HG03457 (cell line): ENCODE measurements at regions not wholly inside any gene's neighbourhood (a gene's known extent, or its start where the extent isn't known, plus 50 kb on each side); places are given as distances from the start of the nearest gene placed in this dataset.

Experiments
- ATAC-seq: cut with Tn5 transposase; IDR thresholded peaks from one replicate; pipeline ENCODE4 v1.9.1; 2021; ENCODE audit warnings: moderate number of reproducible peaks; ENCODE audit not compliant: unreplicated experiment

DNA sequence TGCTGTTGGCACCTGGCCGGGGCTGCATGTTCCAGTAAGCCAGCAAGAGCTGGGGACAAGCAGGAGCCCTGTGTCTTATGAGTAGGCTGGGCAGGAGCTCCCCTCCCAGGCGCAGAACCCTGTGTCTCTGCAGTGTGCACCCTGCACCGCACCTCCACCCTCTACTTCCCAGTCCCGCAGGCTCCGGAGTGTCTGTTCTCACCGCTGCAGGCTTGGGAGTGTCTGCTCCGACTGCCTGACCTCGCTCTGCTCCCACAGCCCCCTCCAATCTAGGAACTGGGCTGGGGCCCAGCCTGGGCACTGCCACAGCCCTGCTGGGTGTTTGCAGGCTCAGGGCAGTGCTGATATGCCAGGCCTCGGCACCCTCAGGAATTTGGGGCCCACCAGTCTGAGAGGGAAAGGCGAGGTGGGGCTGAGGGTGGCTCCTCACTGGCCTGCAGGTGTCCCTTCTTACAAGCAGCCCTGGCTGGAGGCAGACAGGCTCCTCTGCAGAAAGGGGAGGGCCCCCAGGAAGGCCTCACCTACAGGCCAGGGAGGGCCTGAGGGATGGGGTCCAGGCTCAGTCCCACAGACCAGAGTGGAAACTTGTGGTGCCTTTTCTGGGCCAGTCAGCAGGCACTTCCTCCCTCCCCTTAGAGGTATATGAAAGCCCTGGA is 871.6 kb upstream of the GJE1 start:
- no peak for ATAC-seq

DNA sequence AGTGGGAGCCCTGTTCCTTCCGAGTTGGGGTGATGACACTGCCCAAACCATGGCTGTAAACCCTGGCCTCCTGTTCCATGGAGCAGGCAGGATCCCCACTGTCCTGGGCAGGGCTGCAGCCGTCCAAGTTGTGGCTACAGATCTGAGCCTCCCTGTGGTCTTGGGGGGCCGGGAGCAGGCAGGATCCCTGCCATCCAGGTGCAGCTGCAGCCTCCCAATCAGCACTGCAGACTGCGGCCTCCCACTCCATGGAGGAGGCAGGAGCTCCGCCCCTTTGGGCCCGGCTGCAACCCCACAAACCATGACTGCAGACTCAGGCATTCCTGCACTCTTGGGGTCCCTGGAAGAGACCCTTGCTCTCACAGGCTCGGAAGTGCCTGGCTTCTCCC is 872.1 kb upstream of the GJE1 start:
- no peak for ATAC-seq

DNA sequence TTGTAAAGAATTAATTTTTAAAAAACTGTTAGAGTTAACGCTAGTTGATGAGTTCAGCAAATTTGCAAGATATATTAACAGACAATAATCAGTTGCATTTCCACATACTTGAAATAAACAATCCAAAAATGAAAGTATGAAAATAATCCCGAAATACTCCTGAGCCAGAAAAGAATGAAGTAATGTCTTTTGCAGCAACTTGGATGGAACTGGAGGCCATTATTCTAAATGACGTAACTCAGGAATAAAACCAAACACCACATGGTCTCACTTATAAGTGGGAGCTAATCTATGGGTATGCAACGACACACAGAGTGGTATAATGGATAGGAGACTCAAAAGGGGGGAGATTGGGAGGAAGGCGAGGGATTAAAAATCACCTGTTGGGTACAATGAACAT is 872.9 kb upstream of the GJE1 start:
- ATAC-seq, result no peak

DNA sequence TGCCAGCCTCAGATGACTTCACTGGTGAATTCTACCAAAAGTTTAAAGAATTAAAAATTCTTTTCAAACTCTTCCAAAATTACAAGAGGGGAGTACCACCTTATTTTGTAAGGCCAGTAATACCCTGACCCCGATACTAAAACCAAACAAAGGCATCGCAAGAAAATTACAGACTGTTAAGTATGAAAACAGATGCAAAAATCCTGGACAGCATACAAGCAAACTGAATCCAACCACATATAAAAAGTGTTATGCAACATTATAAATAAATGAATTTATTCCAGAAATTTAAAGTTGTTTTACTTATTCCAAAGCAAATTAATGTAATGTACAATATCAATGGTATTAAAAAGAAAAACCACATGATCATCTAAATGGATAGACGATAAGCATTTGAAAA is 873.6 kb upstream of the GJE1 start:
- ATAC-seq, result no peak

DNA sequence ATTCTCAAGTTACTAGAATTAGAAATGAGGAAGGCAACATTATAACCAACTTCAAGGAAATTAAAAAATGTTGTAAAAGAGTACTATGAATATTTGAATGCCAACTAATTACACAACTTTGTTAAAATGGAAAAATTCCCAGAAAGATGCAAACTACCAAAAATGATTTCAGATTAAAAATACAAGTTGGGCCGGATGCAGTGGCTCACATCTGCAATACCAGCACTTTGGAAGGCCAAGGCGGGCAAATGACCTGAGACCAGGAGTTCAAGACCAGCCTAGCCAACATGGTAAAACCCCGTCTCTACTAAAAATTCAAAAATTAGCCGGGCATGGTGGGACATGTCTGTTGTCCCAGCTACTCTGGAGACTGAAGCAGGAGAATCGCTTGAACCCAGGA is 874.2 kb upstream of the GJE1 start:
- no peak for ATAC-seq

DNA sequence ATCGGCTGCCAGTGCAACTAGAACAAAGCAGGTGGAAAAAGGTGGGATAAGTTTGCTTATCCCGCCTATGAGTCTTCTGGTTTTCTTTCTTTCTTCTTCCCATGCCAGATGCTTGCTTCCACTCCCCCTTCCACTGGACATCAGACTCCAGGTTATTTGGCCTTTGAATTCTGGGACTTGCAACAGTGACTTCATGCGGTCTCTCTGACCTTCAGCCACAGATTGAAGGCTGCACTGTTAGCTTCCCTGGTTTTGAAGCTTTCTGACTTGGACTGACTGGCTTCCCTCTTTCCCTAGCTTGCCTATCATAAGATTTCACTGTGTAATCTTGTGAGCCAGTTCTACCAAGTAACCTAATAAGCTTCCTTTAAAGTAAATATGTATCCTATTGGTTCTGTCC is 878.4 kb upstream of the GJE1 start:
- no peak for ATAC-seq

DNA sequence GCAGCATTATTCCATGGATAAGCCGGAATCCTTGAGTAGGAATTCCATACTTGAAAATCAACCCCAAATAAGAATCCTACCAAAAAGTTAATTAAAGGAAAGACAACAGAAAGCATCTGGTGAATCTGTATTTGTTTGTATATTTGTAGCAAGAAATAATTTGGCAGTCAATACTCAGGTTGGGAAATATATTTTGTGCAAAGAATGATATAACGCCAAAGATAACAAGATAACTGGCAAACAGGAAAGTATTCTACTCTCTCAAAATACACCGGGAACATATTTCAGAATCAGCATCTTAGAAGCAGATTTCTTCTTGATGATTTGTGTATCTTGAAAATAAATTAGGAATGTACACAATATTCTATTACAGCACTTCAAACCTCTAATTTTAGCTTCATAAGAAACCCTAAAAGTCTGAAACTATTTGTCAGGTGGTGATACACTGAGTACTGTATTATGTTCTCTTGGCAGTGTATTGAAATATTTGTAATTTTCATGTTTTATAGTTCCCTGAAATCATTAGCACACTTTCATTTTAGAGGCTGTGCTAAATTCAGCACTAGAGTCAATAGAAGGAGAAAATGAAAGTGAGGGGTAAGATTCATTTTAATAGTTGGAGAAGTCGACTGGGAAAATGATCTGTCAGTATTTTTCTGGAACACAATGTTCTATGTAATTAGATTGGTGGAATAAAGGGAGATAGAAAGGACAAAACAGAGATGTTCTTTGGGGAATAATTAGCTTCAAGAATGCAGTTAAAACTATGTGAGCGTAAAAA is 879.7 kb upstream of the GJE1 start:
- no peak for ATAC-seq

DNA sequence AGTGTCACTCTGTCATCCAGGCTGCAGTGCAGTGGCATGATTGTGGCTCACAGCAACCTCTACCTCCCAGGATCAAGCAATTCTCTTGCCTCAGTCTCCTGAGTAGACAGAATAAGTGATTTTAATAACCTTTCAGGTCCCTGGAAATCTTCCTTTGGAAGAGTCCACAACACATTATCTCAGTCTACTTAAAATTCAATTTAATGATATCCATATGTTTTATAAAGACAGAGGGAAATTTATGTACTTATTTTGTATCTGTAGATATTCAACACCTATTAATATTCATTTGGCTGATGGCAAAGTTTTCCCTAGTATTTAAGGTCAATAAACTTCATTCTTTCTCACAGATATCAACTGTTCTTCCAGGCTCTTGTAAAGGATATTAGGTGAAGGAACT is 881.4 kb upstream of the GJE1 start:
- ATAC-seq, result no peak

DNA sequence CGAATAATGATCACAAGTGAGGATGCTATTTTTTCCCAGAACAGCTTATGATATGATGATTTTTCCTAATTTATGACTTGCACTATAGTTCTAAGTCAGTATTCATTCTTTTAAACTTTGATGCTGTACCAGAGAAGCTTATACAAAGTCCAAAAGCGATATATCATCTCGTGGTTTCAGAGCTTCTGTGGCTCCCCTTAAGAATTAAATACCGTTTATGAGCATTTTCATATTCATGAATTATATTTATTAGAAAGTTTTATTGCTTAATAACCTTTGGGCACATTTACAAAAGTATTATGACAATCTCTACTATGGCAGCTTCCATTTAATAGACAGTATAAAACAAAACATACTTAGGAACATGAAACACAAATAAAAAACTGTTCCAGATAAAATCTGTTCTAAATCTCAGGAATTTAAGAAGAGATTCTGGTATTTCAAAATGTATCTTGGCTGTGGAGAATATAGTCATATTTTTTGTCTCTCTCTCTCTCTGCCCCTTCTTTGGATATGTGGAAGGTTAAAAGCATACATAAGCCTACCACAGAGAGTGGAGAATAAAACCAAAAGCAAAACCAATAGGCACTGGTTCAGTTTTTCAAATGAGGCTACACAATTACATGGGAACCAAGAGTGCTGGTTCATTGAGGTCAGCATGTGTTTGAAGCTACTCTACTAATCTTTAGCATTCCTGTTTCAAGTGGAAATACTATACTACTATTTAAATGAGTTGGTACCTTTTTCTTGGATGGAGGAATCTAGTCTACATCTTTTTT is 884.5 kb upstream of the GJE1 start:
- ATAC-seq, result peak; percentile 66

DNA sequence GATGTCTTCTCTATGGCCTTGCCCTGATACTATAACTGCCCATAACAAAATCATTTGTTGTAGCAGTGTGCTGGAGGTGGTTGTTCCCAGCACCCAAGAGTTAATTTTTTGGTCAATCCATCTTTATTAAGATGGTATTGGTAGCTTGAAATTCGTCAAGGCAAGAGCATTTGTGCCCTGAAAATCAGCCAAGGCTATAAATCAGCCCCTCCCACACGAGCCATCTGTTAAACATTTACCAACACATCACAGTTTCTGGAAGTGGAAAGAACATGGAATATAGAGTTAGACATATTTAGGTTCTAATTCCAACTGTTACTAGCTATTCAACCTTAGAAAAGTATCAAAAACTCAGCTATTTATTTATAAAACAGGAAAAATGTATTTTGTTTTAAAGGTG is 888.4 kb upstream of the GJE1 start:
- ATAC-seq, result no peak

DNA sequence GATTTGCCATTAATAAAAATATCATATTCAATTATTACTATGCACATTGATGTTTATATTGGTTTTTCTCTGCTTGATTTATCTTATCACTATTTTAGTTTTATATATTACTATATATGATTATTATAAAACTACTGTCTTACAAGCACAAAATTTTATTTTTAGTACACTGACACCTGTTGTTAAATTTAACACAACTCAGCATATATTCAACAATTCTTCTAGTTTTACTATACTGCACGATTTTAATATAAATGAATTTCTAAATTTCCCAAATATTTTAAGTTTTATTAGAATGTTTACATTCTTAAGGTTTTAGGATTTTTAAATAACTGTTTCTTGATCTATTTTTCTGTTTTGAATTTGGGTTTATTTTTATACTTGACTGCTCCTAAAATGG is 889.8 kb upstream of the GJE1 start:
- ATAC-seq, result no peak

DNA sequence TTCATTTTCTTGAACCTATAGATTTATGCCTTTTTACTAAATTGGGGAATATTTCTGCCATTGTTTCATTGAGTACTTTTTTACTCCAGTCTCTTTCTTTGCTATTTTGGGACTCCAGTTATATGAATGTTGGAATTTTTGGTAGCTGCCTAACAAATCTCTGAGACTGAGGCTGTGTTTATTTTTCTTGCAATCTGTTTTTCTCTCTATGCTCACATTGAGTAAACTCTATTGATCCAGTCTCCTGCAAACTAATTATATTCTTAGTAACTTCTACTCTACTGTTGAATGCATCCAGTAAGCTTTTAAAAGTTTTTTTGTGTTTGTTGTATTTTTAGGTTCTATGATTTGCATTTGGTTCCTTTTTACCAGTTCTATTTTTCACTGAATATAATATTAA is 903.4 kb upstream of the GJE1 start:
- ATAC-seq, result no peak

DNA sequence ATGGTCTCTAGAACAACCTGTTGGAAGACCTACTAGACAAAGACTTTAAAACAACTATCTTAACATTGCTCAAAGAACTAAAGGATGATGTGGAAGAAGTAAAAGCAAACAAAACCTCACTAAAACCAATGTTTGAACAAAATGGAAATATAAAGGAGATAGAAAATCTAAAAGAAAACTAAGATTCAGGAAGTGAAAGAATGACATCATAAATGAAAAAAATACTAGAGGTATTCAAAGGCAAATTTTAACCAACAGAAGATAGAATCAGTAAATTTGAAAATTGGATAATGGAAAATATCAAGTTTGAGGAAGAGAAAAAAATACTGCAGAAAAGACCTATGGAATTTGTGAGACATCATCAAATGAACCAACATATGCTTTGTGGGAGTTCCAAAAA is 914.1 kb upstream of the GJE1 start:
- ATAC-seq, result no peak

DNA sequence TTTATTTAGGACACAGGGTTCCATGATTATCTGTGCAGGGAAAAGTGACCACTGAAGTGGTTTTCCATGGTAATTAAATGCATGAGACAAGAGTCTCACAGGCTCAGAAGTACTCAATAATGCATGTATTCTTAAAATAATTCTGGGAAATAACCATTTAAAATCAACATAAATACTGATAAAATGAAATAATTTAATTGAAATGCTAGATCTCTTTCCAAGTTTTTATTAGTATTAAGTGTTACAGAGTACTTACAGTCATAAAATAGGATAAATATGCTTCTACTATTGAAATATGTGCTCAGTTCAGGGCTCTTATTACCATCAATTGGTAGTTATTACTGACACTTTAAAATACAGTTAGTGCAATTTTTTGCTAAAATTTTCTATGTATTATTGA is 916.0 kb upstream of the GJE1 start:
- no peak for ATAC-seq

DNA sequence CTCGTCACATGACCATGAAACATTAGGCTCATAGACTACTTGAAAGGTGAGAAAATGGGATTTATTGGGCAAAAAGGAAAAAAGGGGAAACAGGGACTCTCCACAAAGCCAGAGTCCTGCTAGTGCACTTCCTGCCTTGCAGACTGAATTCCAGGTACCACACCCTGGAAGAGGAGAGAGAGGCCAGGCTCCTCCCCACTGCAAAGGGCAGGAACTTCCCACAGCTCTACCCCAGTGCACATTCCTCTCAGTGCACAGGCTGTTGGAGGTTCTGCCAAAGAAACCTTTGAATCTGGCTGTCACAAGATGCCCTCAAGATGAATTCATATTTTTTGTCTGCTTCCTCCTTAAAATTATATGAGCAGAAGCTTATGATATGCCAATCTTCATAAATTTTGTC is 920.4 kb upstream of the GJE1 start:
- ATAC-seq, result no peak

DNA sequence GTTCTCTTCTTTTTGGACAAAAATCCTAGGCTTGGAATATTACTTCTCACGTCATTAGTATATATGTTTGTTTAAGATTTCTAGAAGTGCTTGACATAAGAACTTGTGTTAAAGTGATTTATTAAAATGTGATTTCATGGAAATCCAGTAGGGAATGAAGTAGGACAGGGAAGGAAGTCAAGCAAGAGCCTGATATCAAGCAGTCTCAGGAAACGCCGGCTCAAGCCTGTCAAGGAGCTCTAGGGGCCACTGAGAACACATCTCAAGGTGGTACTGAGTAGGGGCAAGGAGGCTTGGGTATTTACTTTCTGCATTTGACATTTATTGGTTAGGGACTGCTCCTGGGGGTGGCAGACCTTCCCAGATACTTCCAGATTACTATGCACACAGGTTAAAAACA is 920.9 kb upstream of the GJE1 start:
- ATAC-seq, result no peak

DNA sequence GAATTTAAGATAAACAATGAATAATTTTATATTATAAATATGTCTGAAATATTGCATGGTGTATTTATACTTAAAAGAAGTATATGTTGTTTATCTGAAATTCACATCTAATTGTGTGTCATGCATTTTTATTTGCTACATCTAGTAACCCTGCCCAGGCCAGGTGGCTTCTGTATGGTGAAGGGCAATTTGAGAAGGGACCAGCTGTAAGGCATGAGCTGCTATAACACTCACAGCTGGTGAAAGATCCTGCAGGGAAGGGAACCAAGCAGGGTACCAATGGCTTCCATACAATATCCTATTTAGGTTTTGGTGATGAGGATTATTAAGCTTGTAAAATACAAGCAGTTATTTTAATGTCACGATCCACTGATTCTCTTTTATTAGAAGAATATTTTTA is 921.8 kb upstream of the GJE1 start:
- ATAC-seq, result no peak

DNA sequence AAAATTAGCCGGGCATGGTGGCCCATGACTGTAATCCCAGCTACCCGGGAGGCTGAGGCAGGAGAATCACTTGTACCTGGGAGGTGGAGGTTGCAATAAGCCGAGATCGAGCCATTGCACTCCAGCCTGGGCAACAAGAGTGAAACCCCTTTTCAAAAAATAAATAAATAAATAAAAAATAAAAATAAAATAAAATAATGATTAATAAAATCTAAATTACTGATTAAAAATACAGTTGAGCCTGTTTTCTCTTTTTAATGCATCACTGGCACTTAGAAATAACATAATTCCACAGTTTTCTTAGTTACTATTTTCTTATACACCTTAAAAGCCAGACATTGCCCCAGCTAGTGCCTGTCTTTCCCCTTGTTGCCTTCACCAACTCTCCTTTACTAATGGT is 922.8 kb upstream of the GJE1 start:
- ATAC-seq, result no peak

DNA sequence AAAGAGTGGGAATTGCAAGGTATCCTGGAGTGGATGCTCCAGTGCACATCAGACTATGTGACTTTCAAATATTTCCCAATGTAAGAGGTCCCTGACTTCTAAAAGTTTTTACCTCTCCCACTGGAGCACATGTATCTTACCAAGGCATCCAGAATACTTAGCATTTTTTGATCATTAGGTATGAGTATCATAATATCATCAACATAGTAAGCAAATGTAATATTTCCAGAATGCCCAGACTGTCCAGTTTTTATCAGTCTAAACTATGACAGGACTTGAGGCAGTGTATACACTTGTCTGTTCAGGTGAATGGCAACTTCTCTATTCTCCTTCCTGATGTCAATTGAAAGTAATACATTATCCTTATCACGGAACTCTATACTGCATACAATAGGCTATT is 924.6 kb upstream of the GJE1 start:
- ATAC-seq, result no peak

DNA sequence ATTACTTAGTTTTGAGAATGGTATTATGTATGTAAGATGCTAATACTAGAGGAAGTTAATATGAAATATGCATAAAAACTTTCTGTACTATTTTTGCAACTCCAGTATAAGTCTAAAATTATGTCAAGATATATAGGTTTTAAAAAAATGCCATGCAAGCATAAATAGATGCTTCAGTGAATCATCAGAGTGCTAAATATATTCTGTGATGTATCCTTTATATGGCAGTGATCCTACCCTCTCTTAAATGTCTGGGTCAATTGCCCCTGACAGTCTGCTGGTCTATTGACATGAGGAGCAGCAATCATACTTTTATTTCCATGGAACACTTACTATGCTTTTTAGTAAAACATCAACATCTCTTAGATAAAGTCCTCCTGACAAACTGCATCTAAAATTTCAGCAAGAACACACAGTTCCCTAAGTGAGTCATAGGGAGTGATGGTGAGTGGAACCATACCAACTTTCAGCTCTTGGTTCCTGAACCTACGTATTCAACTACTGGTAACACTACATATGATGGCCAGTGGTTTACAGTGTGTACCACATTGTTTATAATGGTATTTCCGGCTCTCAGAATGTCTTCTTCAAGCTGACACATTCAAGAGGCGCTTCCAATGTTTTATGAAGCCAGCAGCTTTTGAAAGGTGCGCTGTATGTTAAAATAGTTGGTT is 928.7 kb upstream of the GJE1 start:
- no peak for ATAC-seq

DNA sequence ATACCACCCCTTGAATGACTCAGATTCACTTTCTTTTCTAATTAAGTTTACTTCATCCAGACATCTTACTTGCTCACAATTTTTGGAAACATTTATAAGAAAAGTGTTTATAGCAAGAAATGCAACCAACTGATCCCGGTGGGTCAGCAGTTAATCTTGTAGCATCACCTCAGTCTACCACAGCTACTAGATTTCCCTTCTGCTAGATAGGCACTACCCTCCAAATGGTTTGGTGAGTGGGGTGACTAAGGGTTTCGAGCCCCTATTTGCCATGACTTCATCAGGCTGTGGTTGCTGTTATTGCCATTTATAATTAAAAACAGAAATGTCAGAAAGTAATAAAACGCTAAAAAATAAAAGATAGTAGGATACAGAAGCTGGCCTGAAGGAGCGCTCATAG is 930.1 kb upstream of the GJE1 start:
- ATAC-seq, result no peak

DNA sequence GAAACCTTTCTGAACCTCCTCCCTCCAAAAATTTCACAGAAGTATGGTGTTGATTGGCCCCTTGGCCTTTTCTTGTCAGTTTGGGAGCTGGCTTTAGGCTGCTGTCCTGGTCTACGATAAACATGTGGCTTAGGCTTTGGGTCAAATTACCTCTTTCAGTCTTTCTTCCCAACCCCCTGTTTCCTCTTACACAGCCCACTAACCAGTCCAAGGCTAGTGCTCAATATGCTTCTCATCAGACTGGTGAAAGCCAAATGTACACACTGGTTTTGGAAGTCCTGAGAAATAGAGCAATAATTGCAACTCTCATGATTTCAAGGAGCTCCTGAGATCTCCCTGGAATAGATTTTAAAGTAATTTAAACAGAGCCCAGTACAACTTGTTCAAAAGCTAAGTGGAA is 933.7 kb upstream of the GJE1 start:
- no peak for ATAC-seq
